ENCODE measurements at regions not wholly inside any gene's neighbourhood (a gene's known extent, or its start where the extent isn't known, plus 50 kb on each side); places are given as distances from the start of the nearest gene placed in this dataset.

DNA sequence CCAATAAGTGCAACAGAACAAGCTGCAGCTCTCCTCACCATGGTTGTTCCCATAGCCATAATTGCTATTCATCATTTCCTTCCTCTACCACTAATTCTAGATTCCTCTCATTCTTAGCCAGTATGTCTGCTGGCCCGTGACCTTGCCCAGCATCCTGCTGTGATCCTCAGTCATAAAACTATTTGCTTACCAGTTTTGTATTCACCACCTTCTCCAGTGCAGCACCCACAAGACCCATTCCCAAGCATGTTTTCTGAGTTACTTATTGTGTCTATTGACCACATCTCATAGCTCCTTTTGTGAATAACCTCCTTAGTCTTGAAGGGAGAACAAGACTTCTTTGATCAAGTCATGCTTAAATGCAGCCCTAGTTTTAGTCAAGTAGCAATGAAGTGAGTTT is 488.0 kb upstream of the CTNND2 start:
- TF ChIP-seq, protein P1, sequence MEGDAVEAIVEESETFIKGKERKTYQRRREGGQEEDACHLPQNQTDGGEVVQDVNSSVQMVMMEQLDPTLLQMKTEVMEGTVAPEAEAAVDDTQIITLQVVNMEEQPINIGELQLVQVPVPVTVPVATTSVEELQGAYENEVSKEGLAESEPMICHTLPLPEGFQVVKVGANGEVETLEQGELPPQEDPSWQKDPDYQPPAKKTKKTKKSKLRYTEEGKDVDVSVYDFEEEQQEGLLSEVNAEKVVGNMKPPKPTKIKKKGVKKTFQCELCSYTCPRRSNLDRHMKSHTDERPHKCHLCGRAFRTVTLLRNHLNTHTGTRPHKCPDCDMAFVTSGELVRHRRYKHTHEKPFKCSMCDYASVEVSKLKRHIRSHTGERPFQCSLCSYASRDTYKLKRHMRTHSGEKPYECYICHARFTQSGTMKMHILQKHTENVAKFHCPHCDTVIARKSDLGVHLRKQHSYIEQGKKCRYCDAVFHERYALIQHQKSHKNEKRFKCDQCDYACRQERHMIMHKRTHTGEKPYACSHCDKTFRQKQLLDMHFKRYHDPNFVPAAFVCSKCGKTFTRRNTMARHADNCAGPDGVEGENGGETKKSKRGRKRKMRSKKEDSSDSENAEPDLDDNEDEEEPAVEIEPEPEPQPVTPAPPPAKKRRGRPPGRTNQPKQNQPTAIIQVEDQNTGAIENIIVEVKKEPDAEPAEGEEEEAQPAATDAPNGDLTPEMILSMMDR (IDR thresholded peaks at IDR 0.05) = no peak
- TF ChIP-seq HMGXB4 (CRISPR knock-in tag; IDR thresholded peaks at IDR 0.05) (no peak), JUN (CRISPR knock-in tag; IDR thresholded peaks at IDR 0.05) (no peak)

All from WTC11 (cell line).